Transverse colon (tissue), 4 donors: ENCODE measurements at regions not wholly inside any gene's neighbourhood (a gene's known extent, or its start where the extent isn't known, plus 50 kb on each side); places are given as distances from the start of the nearest gene placed in this dataset.

Experiments
- CTCF ChIP-seq, 5 experiments: fragments of 200-600 bp in 3 of 5; fragments of 450-650 bp in 2 of 5; sonication (generic) in 3 of 5; IDR thresholded peaks; 1 replicate in 2 of 5; 2 replicates in 3 of 5; pipeline ENCODE4 v1.5.1; 2016 to 2017; ENCODE audit warnings: antibody characterized with exemption in 5 of 5, inconsistent platforms in 3 of 5, mild to moderate bottlenecking in 2 of 5, moderate library complexity in 1 of 5
- EP300 ChIP-seq: sonication (generic); formaldehyde crosslinking; IDR thresholded peaks from one replicate; pipeline ENCODE4 v1.6.1; 2017; ENCODE audit warnings: antibody characterized with exemption, low read depth
- POLR2A ChIP-seq: fragments of 450-650 bp; IDR thresholded peaks from one replicate; pipeline ENCODE4 v1.6.1; 2016; ENCODE audit warnings: antibody characterized with exemption, mild to moderate bottlenecking, moderate library complexity
- POLR2AphosphoS5 ChIP-seq, 3 donors: sonication (generic); formaldehyde crosslinking; IDR thresholded peaks; one replicate each; pipeline ENCODE4 v1.6.1; 2016; ENCODE audit warnings: antibody characterized with exemption in 3 of 3

DNA sequence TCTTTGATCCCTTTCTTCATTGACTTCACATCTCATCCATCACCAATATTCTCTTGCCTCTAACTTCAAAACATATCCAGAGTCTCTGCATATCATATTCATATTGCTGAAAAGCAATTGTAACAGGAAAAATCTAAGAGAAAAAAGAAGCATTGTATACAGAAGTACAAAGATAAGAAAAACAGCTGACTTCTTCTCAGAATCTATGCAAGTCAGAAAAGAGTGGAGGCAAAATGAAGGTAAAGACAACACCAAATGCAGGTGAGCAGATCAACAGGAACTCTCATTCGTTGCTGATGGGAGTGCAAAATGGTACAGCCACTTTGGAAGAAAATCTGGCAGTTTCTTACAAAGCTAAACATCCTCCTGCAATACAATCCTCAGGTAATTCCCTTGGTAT lies 155.6 kb downstream of the PHF2 start:
- TF ChIP-seq CTCF (IDR thresholded peaks at IDR 0.05) = no peak
- TF ChIP-seq POLR2AphosphoS5 (IDR thresholded peaks at IDR 0.05) = no peak
- TF ChIP-seq POLR2A = no peak
- no peak for TF ChIP-seq EP300
